Hepatocyte (in vitro differentiated cells): ENCODE measurements at regions not wholly inside any gene's neighbourhood (a gene's known extent, or its start where the extent isn't known, plus 50 kb on each side); places are given as distances from the start of the nearest gene placed in this dataset.

Source experiments
- CTCF ChIP-seq: fragments of 200-600 bp; sonication (generic); IDR thresholded peaks from 2 replicates; pipeline ENCODE4 v1.5.1; 2016; ENCODE audit warnings: antibody characterized with exemption, mild to moderate bottlenecking; ENCODE audit not compliant: poor library complexity
- EZH2 ChIP-seq: fragments of 200-600 bp; sonication (generic); IDR thresholded peaks from 2 replicates; pipeline ENCODE4 v1.6.1; 2016; ENCODE audit warnings: antibody characterized with exemption, mild to moderate bottlenecking, borderline replicate concordance
- EZH2phosphoT487 ChIP-seq: fragments of 200-600 bp; sonication (generic); IDR thresholded peaks from one replicate; pipeline ENCODE4 v1.6.1; 2018; ENCODE audit warnings: antibody characterized with exemption, mild to moderate bottlenecking, low read depth, moderate library complexity; ENCODE audit not compliant: unreplicated experiment, severe bottlenecking

GRCh38 chr5:125115195-125115525, 368.7 kb upstream of the ZNF608 start:
- no peak for TF ChIP-seq CTCF
- no peak for TF ChIP-seq EZH2
- no peak for TF ChIP-seq EZH2phosphoT487
